K562 (cell line): ENCODE measurements at regions not wholly inside any gene's neighbourhood (a gene's known extent, or its start where the extent isn't known, plus 50 kb on each side); places are given as distances from the start of the nearest gene placed in this dataset.

Source experiments
- ATAC-seq: fragments of 200-7000 bp; cut with Tn5 transposase; 3 replicates; pipeline ENCODE4 v1.9.1; 2020; ENCODE audit warnings: moderate library complexity
- BruUV-seq: library from RNA; stranded (reverse); fragments of 400-500 nt; replicated peaks from 2 replicates; lab custom pipeline; 2021; lab: Mats Ljungman, UMichigan
- CTCF ChIA-PET: fragments of 300-600 bp; formaldehyde crosslinking; extraction: SDS; loops from one replicate; lab custom pipeline; 2021; ENCODE audit warnings: low intra/inter-chr PET ratio; lab: Yijun Ruan, JAX
- POLR2A ChIA-PET: fragments of 300-600, 350-650 bp; sonication (Branson Sonifier 250); formaldehyde crosslinking; extraction: SDS; loops from one replicate; lab custom pipeline; 2021; ENCODE audit warnings: antibody characterized with exemption, inconsistent platforms; lab: Yijun Ruan, JAX
- DNase-seq, 4 experiments: peaks; one replicate each; pipeline versions ENCODE4 v3.0.0 to v3.0.0-alpha.2; 2011 to 2018; ENCODE audit warnings: low spot score in 3 of 4, mixed read lengths in 3 of 4; ENCODE audit errors: extremely low read depth in 1 of 4
- FAIRE-seq: peaks from 2 replicates; lab custom pipeline; 2011; peaks lifted over from hg19 to GRCh38; lab: Jason Lieb, UNC
- H2AFZ ChIP-seq: 2 replicates; pipeline ENCODE4 v1.6.0; 2011; ENCODE audit warnings: low read depth, low read length, control low read depth, inconsistent platforms
- H3K27ac ChIP-seq: fragments of 200-600 bp; 3 replicates; pipeline ENCODE4 v1.8.0; 2011; ENCODE audit warnings: low read depth, mild to moderate bottlenecking, control low read depth, inconsistent platforms, low read length, moderate library complexity, mixed read lengths; ENCODE audit errors: extremely low read depth
- H3K27me3 ChIP-seq, 2 experiments: fragments of 300-600 bp in 1 of 2; 2 replicates in 1 of 2; 3 replicates in 1 of 2; pipeline versions ENCODE4 v1.6.0 to v1.8.0; 2011; ENCODE audit warnings: inconsistent platforms in 2 of 2, low read length in 2 of 2, mild to moderate bottlenecking in 1 of 2, mixed read lengths in 1 of 2, moderate library complexity in 1 of 2; ENCODE audit not compliant: control insufficient read depth in 2 of 2, insufficient read depth in 2 of 2
- H3K36me3 ChIP-seq: fragments of 300-600 bp; 3 replicates; pipeline ENCODE4 v1.8.0; 2011; ENCODE audit warnings: mild to moderate bottlenecking, low read length, inconsistent platforms; ENCODE audit not compliant: control insufficient read depth, insufficient read depth
- H3K4me1 ChIP-seq, 2 experiments: fragments of 200-600 bp in 1 of 2; replicated peaks in 1 of 2; 2 replicates in 1 of 2; 3 replicates in 1 of 2; pipeline versions ENCODE4 v1.5.1 to v1.8.0; 2011; ENCODE audit warnings: inconsistent platforms in 2 of 2, low read length in 2 of 2, mild to moderate bottlenecking in 1 of 2, mixed read lengths in 1 of 2, moderate library complexity in 1 of 2; ENCODE audit not compliant: control insufficient read depth in 2 of 2, insufficient read depth in 2 of 2
- H3K4me2 ChIP-seq: 2 replicates; pipeline ENCODE4 v1.6.1; 2011; ENCODE audit warnings: low read length, control low read depth, inconsistent platforms, mixed read lengths; ENCODE audit not compliant: insufficient read depth
- H3K4me3 ChIP-seq: fragments of 200-600 bp; sonication (generic), shearing (Covaris generic); 2 replicates; pipeline ENCODE4 v1.5.1; 2016; ENCODE audit warnings: control low read depth, inconsistent platforms
- H3K79me2 ChIP-seq: fragments of 200-600 bp; 3 replicates; pipeline ENCODE4 v1.8.0; 2011; ENCODE audit warnings: low read length, inconsistent platforms; ENCODE audit not compliant: control insufficient read depth, insufficient read depth
- H3K9ac ChIP-seq, 2 experiments: 2 replicates each; pipeline versions ENCODE4 v1.6.0 to v1.6.1; 2011; ENCODE audit warnings: low read depth in 2 of 2, low read length in 2 of 2, control low read depth in 1 of 2, inconsistent platforms in 1 of 2, mild to moderate bottlenecking in 1 of 2, mixed read lengths in 1 of 2; ENCODE audit not compliant: insufficient read depth in 1 of 2
- H3K9me1 ChIP-seq: one replicate; pipeline ENCODE4 v1.6.0; 2011; ENCODE audit warnings: inconsistent platforms, mild to moderate bottlenecking, low read length, moderate library complexity; ENCODE audit not compliant: control insufficient read depth, insufficient read depth
- H3K9me3 ChIP-seq: replicated peaks from 2 replicates; pipeline ENCODE4 v1.5.1; 2011; ENCODE audit warnings: low read depth, low read length, inconsistent platforms; ENCODE audit not compliant: control insufficient read depth, insufficient read depth
- H4K20me1 ChIP-seq: replicated peaks from 2 replicates; pipeline ENCODE4 v1.6.1; 2011; ENCODE audit warnings: low read length, inconsistent platforms, mixed read lengths; ENCODE audit not compliant: control insufficient read depth, insufficient read depth
- COPS2 ChIP-seq: fragments of 450-650 bp; conservative IDR thresholded peaks from 2 replicates; pipeline ENCODE4 v1.6.1; 2016; ENCODE audit warnings: mild to moderate bottlenecking, moderate library complexity
- FOXK2 ChIP-seq, 2 experiments: fragments of 450-650 bp; IDR thresholded peaks in 1 of 2; conservative IDR thresholded peaks in 1 of 2; 2 replicates each; pipeline ENCODE4 v1.6.1; 2016; ENCODE audit warnings: low read depth in 2 of 2, mild to moderate bottlenecking in 1 of 2
- KAT7 ChIP-seq: sonication (generic); formaldehyde crosslinking; IDR thresholded peaks from 2 replicates; pipeline ENCODE4 v1.8.0; 2022; ENCODE audit warnings: missing genetic modification reagents, mild to moderate bottlenecking, borderline replicate concordance
- LCOR ChIP-seq: sonication (generic); formaldehyde crosslinking; IDR thresholded peaks from 2 replicates; pipeline ENCODE4 v1.8.0; 2022; ENCODE audit warnings: mild to moderate bottlenecking, missing genetic modification reagents
- NFATC3 ChIP-seq: fragments of 450-650 bp; IDR thresholded peaks from 2 replicates; pipeline ENCODE4 v1.6.1; 2017; ENCODE audit warnings: mild to moderate bottlenecking
- RCOR1 ChIP-seq, 2 experiments: IDR thresholded peaks; 2 replicates each; pipeline ENCODE4 v1.6.1; 2012; ENCODE audit warnings: low read depth in 2 of 2, low read length in 2 of 2, borderline replicate concordance in 1 of 2, improper control_type of control experiment in 1 of 2
- SMAD1 ChIP-seq: fragments of 150-350 bp; IDR thresholded peaks from 2 replicates; pipeline ENCODE4 v1.6.1; 2014; ENCODE audit warnings: low read length, low read depth; ENCODE audit not compliant: partially characterized antibody
- TEAD4 ChIP-seq, 2 experiments: sonication (generic) in 1 of 2; formaldehyde crosslinking in 1 of 2; IDR thresholded peaks; 2 replicates each; pipeline versions ENCODE4 v1.6.1 to v1.8.0; 2012 to 2022; ENCODE audit warnings: borderline replicate concordance in 1 of 2, inconsistent platforms in 1 of 2, low read length in 1 of 2, mild to moderate bottlenecking in 1 of 2, missing genetic modification reagents in 1 of 2
- ZBTB7A ChIP-seq: IDR thresholded peaks from 2 replicates; pipeline ENCODE4 v1.6.1; 2011; ENCODE audit warnings: low read depth, mild to moderate bottlenecking, low read length, moderate library complexity, borderline replicate concordance; ENCODE audit not compliant: control insufficient read depth
- ZFP36 ChIP-seq: fragments of 150-350 bp; IDR thresholded peaks from 2 replicates; pipeline ENCODE4 v1.6.1; 2018; ENCODE audit warnings: low read length, low read depth; ENCODE audit not compliant: partially characterized antibody
- ZNF134 ChIP-seq: fragments of 250-450 bp; sonication (Bioruptor Pico); conservative IDR thresholded peaks from 2 replicates; pipeline ENCODE4 v1.4.0; 2020
- ZNF583 ChIP-seq: fragments of 250-450 bp; sonication (Bioruptor Pico); IDR thresholded peaks from 2 replicates; pipeline ENCODE4 v1.4.0; 2020
- ZNF75A ChIP-seq: fragments of 450-650 bp; formaldehyde crosslinking; IDR thresholded peaks from 2 replicates; pipeline ENCODE4 v1.4.0; 2020; ENCODE audit warnings: mild to moderate bottlenecking
- WGBS: fragments of 100-300 bp; shearing (Covaris generic); methylation state at CpG from one replicate; pipeline ENCODE4 v1.1.6; 2016; ENCODE audit warnings: low coverage, mixed read lengths; ENCODE audit not compliant: insufficient coverage; ENCODE audit errors: missing lambda C conversion rate; 5-methylcytosine and 5-hydroxymethylcytosine counted together
- in situ Hi-C: fragments of 300-500 bp; cut with MboI; formaldehyde crosslinking; loops from 4 replicates; pipeline ENCODE4 v1.15.0; 2018; ENCODE audit warnings: inconsistent platforms, mixed read lengths
- intact Hi-C: fragments of 100-400 bp; cut with micrococcal nuclease; formaldehyde crosslinking; loops from 2 replicates; pipeline ENCODE4 v1.14.2; 2022
- TF ChIP-seq, protein P1 (sequence below): sonication (generic); formaldehyde crosslinking; IDR thresholded peaks from 2 replicates; pipeline ENCODE4 v1.8.0; 2022; ENCODE audit warnings: mild to moderate bottlenecking, missing genetic modification reagents
- TF ChIP-seq, protein P2 (sequence below): fragments of 250-450 bp; sonication (Bioruptor Pico); IDR thresholded peaks from 2 replicates; pipeline ENCODE4 v1.4.0; 2020

DNA sequence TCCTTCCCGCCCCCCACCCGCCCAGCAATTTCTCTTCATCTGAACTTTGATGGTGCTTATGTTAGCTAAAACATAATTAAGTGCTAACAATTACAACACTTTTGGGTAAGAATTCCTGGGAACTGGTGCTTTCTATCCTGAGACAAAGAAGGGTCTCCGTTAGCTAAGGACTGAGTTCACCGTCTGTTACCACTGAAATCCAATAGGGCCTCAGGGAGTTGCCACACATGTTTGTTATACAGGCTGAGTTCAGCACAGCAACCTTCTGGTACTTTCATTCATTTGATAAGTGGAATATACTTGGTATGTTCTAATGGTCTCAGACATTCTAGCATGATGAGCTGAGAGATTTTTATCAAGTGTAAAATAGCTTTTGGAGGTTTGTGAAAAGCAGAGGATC is 437.9 kb downstream of the EFNA5 start:
- H3K9me3 ChIP-seq, result no peaks in the 10 kb centered on the region
- H3K9ac ChIP-seq, result no peak overlapping the region
- CTCF ChIA-PET, result no interaction called here
- TF ChIP-seq, protein P1, sequence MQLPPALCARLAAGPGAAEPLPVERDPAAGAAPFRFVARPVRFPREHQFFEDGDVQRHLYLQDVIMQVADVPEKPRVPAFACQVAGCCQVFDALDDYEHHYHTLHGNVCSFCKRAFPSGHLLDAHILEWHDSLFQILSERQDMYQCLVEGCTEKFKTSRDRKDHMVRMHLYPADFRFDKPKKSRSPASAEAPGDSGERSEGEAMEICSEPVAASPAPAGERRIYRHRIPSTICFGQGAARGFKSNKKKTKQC (CRISPR knock-in tag), result no peak
- TF ChIP-seq RCOR1 (IDR thresholded peaks at IDR 0.05; ENCODE audit: borderline replicate concordance in 1 of 2, low read depth in 2 of 2, low read length in 2 of 2), result no peak
- TF ChIP-seq COPS2, result no peak
- TF ChIP-seq, all 486 proteins: peak for 0
- Histone ChIP-seq H3K79me2 (no peaks in the 10 kb centered on the region), H3K4me3 (no peak overlapping the region), H3K9me1 (no peaks in the 10 kb centered on the region), H2AFZ (no peak overlapping the region), H3K4me2 (no peak overlapping the region), H4K20me1 (no peaks in the 10 kb centered on the region), H3K27me3 (no peaks in the 10 kb centered on the region), H3K4me1 (no peaks in the 10 kb centered on the region), H3K27ac (no peak overlapping the region), H3K36me3 (no peaks in the 10 kb centered on the region)
- POLR2A ChIA-PET, result no interaction called here
- ATAC-seq (no peak), FAIRE-seq (no peak), DNase-seq (no peak)
- WGBS, result 4% methylated on average over 4 of the region's 4 CpGs
- intact Hi-C loops, result no loop called here
- in situ Hi-C loops, result no loop called here
- no TSS peak for BruUV-seq

DNA sequence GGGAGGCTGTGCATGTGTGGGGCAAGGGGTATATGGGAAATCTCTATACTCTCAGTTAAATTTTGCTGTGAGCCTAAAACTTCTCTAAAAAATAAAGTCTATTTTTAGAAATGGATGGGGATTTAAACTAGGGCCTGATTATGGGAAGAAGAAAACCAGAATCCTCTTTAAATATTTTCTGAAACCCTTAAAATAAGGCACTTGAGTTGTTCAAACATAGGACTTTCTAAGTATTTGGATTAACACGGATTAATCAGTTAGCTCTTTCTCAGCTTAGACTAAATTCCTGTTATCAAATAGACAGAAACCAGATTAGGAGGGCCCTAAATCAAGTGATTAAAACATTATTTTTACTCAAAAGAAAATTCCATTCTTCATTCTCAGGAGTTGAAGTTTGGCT is 438.4 kb downstream of the EFNA5 start:
- DNase-seq (no peak), ATAC-seq (no peak), FAIRE-seq (no peak)
- H4K20me1 ChIP-seq, result no peaks in the 10 kb centered on the region
- H2AFZ ChIP-seq, result no peak overlapping the region
- BruUV-seq, result no TSS peak
- no peak overlapping the region for H3K4me3 ChIP-seq
- H3K27ac ChIP-seq, result no peak overlapping the region
- CTCF ChIA-PET, result no interaction called here
- no peaks in the 10 kb centered on the region for H3K4me1 ChIP-seq
- POLR2A ChIA-PET, result no interaction called here
- H3K9me1 ChIP-seq, result no peaks in the 10 kb centered on the region
- 0% methylated on average over 1 of the region's 1 CpG for WGBS
- no peaks in the 10 kb centered on the region for H3K9me3 ChIP-seq
- H3K36me3 ChIP-seq, result no peaks in the 10 kb centered on the region
- H3K9ac ChIP-seq, result no peak overlapping the region
- H3K79me2 ChIP-seq, result no peaks in the 10 kb centered on the region
- no peak overlapping the region for H3K4me2 ChIP-seq
- no peaks in the 10 kb centered on the region for H3K27me3 ChIP-seq
- in situ Hi-C loops (no loop called here), intact Hi-C loops (no loop called here)
- no peak for TF ChIP-seq ZNF75A
- no peak for TF ChIP-seq TEAD4 (IDR thresholded peaks at IDR 0.05; ENCODE audit: low read length)
- no peak for TF ChIP-seq TEAD4 (CRISPR knock-in tag; IDR thresholded peaks at IDR 0.05; ENCODE audit: borderline replicate concordance)
- no peak for TF ChIP-seq ZFP36
- TF ChIP-seq, protein P2, sequence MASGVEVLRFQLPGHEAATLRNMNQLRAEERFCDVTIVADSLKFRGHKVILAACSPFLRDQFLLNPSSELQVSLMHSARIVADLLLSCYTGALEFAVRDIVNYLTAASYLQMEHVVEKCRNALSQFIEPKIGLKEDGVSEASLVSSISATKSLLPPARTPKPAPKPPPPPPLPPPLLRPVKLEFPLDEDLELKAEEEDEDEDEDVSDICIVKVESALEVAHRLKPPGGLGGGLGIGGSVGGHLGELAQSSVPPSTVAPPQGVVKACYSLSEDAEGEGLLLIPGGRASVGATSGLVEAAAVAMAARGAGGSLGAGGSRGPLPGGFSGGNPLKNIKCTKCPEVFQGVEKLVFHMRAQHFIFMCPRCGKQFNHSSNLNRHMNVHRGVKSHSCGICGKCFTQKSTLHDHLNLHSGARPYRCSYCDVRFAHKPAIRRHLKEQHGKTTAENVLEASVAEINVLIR (CRISPR knock-in tag), result no peak
- no peak for TF ChIP-seq SMAD1
- TF ChIP-seq ZBTB7A, result no peak
- no peak for TF ChIP-seq ZNF134
- TF ChIP-seq LCOR (CRISPR knock-in tag), result no peak
- no peak for TF ChIP-seq FOXK2 (conservative IDR thresholded peaks at IDR 0.05 in 1 of 2, IDR thresholded peaks at IDR 0.05 in 1 of 2; ENCODE audit: low read depth in 2 of 2)
- TF ChIP-seq NFATC3, result no peak
- TF ChIP-seq ZNF583, result no peak
- TF ChIP-seq KAT7, result no peak
